Head of caudate nucleus (tissue), 42 donors: ENCODE measurements at regions not wholly inside any gene's neighbourhood (a gene's known extent, or its start where the extent isn't known, plus 50 kb on each side); places are given as distances from the start of the nearest gene placed in this dataset.
A peak's percentile ranks its signal among the peaks of the same experiment; 100 is the strongest.

Source experiments
- DNase-seq, 42 donors: peaks; one replicate each; pipeline versions ENCODE4 v3.0.0 to v3.0.0-alpha.2; 2020 to 2021; ENCODE audit warnings: mixed read lengths in 7 of 42
- intact Hi-C: fragments of 100-400 bp; cut with DNase I; formaldehyde crosslinking; loops from one replicate; pipeline ENCODE4 v1.15.0; 2022

- no peak for DNase-seq
- intact Hi-C loops, result loop anchor here (5.0 kb wide), 2 partner anchors 1124 to 1214 kb away; no protein-coding TSS in a partner anchor
Measured at GRCh38 chr5:82353522-82353921, 75.4 kb upstream of the RPS23 start.

- intact Hi-C loops, result loop anchor here (5.0 kb wide), 2 partner anchors 1125 to 1215 kb away; no protein-coding TSS in a partner anchor
Measured at GRCh38 chr5:82352146-82352791, 74.1 kb upstream of the RPS23 start.

DNA sequence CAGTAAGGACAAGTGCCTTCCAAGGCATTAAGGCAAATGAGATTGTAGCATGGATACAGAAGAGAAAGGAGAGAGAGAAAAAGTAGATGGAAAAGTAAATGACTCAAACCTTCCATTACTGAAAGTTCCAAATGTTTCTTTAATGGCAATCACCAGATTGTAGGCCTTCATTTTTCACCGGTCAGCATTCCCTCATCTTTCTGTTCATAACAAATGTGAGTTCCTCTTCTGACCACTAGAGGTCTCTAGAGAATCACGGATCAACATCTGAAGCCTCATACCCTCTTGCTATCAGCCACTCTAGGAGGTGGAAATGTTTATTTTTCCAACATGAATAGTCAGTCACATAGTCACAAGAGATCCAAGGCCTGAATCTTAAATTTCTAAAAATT, 73.6 kb upstream of the RPS23 start:
- DNase-seq, result peak in 10 of 42 donors; percentile 23 to 73 (median 38)

More at GRCh38 chr5:82352146-82352791, 74.1 kb upstream of the RPS23 start:
- DNase-seq, result no peak

GRCh38 chr5:82351297-82351696, 73.1 kb upstream of the RPS23 start:
- no peak for DNase-seq
- intact Hi-C loops, result loop anchor here (5.0 kb wide), 2 partner anchors 1126 to 1216 kb away; no protein-coding TSS in a partner anchor

More for the DNA sequence above, 73.6 kb upstream of the RPS23 start:
- intact Hi-C loops, result loop anchor here (5.0 kb wide), 2 partner anchors 1126 to 1216 kb away; no protein-coding TSS in a partner anchor

- DNase-seq, result peak in 35 of 42 donors; percentile 9 to 74 (median 38)
Measured at GRCh38 chr5:82349652-82350051, 71.5 kb upstream of the RPS23 start.

DNA sequence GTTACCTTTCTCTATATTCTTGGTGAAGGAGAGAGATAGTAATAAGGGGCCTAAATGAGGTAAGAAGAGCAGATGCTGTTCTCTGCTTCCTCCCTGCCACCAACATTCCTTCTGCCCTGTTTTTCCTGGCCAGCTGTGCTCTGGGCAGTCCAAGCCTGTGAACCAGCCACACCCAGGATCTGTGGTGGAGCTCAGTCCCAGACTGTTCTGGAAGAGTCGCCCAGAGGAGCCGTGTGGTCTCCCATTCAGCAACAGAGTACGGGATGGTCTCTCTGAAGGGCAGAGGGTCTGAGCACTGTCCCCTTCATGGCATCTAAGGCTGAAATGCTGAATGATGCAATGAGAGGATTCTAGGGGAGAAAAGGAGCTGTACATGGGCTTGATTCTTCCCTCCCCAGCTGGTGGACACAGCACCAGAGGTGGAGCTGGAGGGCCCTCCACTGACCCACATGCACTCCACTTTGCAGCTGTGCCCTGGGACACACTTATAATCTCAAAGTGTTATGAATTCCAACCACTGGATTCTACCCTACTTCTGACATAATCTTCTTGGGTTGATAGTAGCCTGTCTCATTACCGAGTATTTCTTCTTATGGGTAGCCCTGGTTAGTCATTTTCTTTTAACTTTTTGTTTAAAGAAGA, 70.8 kb upstream of the RPS23 start:
- intact Hi-C loops, result no loop called here
- no peak for DNase-seq

More at GRCh38 chr5:82349652-82350051, 71.5 kb upstream of the RPS23 start:
- intact Hi-C loops, result loop anchor here (5.0 kb wide), 2 partner anchors 1128 to 1218 kb away; no protein-coding TSS in a partner anchor

GRCh38 chr5:82347201-82347865, 69.2 kb upstream of the RPS23 start:
- DNase-seq, result peak; percentile 21 to 88 (median 62)
- intact Hi-C loops, result no loop called here

- intact Hi-C loops, result no loop called here
- peak in 11 of 42 donors; percentile 6 to 54 (median 19) for DNase-seq
Measured at GRCh38 chr5:82346399-82347165, 68.4 kb upstream of the RPS23 start.

DNA sequence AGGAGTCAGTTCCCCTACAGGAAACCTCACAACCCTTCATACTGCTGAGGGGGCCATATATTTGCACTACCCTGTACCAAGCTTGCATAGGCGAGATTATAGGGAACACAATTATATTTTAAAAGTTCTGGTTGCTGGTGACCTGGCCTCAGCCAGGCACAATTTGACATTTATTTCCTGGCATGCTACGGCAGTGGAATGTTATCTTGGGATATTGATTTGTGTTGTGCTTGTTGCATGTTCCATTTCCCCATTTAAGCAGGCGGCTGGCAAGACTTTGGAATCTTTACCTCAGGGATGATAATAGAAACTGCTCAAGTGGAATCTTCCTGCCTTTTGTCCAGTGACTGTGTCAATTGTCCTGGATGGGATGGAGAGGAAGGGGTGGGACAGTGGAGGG, 67.0 kb upstream of the RPS23 start:
- intact Hi-C loops, result no loop called here
- no peak for DNase-seq

DNA sequence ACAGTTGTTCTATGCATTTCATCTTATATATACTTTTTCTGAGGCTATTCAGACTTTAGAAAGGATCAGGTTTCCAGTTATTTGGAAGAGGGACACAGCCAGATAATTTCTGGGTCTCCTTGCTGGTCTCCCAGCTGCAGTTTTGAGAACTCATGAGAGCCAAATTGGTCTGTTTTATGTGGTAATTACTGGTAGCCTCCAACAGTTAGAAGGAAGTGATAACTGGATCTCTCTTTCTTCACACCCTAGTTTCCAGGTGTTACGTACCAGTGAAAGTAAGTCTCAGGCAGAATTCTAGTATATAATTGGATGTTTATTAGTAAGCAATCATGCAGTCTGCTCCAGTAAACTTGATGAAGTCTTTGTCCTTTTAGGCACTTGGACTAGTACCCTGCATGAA, 63.2 kb upstream of the RPS23 start:
- intact Hi-C loops, result no loop called here
- no peak for DNase-seq

DNA sequence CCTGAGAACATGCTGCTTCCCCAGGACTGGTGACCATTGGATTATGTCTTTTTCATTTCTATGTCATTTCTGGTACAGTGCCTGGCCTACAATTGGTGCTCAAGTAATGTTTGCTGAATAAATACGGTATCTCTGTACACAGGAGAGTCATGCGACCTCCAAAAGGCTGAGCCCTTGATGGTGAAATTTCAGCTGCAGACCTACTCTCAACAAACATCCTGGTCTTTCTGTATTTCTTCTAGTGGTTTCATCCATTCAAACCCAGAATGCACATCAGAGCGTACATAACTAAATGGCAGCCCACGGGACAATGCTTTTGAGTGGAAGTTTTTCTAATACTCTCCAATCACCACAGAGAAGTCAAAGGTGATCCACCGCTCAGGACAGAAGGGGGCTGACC, 62.6 kb upstream of the RPS23 start:
- intact Hi-C loops, result no loop called here
- no peak for DNase-seq

DNA sequence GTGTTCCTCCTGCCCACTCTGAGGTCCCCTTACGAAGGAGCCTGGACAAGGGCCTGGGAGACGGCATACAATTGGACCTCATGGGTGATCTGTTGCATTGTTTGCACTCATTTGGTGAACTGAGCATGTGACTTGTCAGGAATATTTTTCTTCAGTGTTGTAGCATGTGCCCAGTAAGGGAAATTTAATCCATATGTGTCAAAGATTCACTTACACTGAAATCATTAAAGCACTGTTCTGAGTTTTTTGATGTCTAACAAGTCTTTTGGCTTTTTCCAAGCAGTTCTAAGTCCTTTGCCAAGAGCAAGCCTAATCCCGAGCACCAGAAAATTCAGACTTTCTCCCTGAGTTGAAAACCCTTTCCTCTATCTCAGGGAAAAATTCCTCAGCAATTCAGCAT, 61.6 kb upstream of the RPS23 start:
- DNase-seq, result no peak
- intact Hi-C loops, result no loop called here

DNA sequence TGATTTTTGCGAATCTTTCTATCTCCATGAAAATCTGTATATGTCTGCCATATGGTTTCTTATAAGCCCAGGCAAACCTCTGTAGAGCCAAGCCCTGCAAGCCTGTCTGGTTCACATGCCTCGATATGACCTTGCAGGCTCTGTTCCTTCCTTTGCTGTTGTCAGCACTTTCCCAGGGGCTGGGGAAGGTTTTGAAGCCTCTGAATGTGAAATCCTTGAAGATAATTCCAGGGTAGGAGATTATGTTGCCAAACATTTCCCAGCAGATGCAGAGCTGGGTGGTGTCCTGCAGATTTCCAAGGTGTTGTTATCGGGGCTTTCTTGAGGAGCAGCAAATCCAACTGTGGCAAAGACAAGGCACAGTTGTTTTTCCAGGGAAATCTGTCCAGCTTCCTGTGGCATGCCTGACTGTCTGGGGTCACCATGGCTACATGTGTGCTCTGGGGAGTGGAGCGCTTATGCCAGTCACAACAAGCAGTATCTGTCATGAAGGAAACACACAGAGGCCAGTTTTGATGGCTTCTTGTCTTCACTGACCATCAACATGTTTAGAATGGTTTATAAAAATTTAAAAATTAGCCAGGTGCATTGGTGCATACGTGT, 60.7 kb upstream of the RPS23 start:
- intact Hi-C loops, result no loop called here
- DNase-seq, result no peak

DNA sequence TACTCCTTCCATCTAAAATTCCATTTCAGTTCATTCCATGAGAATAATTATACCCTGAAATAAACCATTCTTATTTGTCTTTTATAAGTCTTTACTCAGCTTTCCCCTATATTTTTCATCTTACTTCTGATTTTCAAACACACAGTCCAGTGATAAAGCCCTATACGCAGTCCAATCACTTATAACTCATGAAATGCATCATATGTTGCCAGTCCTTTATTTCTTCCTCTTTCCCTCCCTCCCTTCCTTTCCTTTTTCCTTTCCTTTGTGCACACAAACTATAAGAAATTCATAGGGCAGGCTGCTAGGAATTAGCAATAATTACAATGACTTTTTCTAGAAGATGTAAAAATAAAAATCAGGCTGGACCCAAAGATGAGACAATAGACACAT, 58.8 kb upstream of the RPS23 start:
- intact Hi-C loops, result no loop called here
- no peak for DNase-seq

GRCh38 chr5:82336226-82336958, 58.2 kb upstream of the RPS23 start:
- DNase-seq, result no peak
- intact Hi-C loops, result no loop called here

- intact Hi-C loops, result no loop called here
- DNase-seq, result peak in 1 of 42 donors; percentile 17
Measured at GRCh38 chr5:82335806-82336205, 57.7 kb upstream of the RPS23 start.

GRCh38 chr5:82334856-82335255, 56.7 kb upstream of the RPS23 start:
- no peak for DNase-seq
- intact Hi-C loops, result no loop called here

GRCh38 chr5:82334085-82334692, 56.0 kb upstream of the RPS23 start:
- no peak for DNase-seq
- intact Hi-C loops, result no loop called here
